GM12878 (cell line): ENCODE measurements at regions not wholly inside any gene's neighbourhood (a gene's known extent, or its start where the extent isn't known, plus 50 kb on each side); places are given as distances from the start of the nearest gene placed in this dataset.

Source experiments
- ATAC-seq: fragments of 200-7000 bp; cut with Tn5 transposase; 3 replicates; pipeline ENCODE4 v1.9.1; 2020; ENCODE audit warnings: mild to moderate bottlenecking, moderate library complexity
- BruUV-seq: library from RNA; stranded (reverse); fragments of 400-500 nt; replicated peaks from 2 replicates; lab custom pipeline; 2021; lab: Mats Ljungman, UMichigan
- CTCF ChIA-PET: fragments of 300-600 bp; sonication (Branson Sonifier 250); formaldehyde crosslinking; extraction: SDS; loops from one replicate; lab custom pipeline; 2021; ENCODE audit warnings: inconsistent platforms; lab: Yijun Ruan, JAX
- POLR2A ChIA-PET: fragments of 350-600 bp; formaldehyde crosslinking; extraction: SDS; loops from one replicate; lab custom pipeline; 2021; ENCODE audit warnings: inconsistent platforms; lab: Charles Lee
- RAD21 ChIA-PET: fragments of 300-600 bp; sonication (Branson Sonifier 250); formaldehyde crosslinking; loops from one replicate; lab custom pipeline; 2023; ENCODE audit warnings: antibody characterized with exemption; ENCODE audit not compliant: unreplicated experiment; lab: Charles Lee
- SMC1A ChIA-PET: fragments of 300-600 bp; sonication (Branson Sonifier 250); formaldehyde crosslinking; loops from one replicate; lab custom pipeline; 2023; ENCODE audit not compliant: unreplicated experiment, uncharacterized antibody; lab: Charles Lee
- DNase-seq: peaks from one replicate; pipeline ENCODE4 v3.0.0-alpha.2; 2011; ENCODE audit warnings: low read depth, low spot score
- FAIRE-seq: peaks from 3 replicates; lab custom pipeline; 2011; peaks lifted over from hg19 to GRCh38; lab: Jason Lieb, UNC
- H2AFZ ChIP-seq: 2 replicates; pipeline ENCODE4 v1.6.0; 2011; ENCODE audit warnings: low read depth, low read length, control low read depth; ENCODE audit not compliant: control insufficient read depth
- H3K27ac ChIP-seq: 2 replicates; pipeline ENCODE4 v1.5.1; 2011; ENCODE audit warnings: control low read depth; ENCODE audit not compliant: control insufficient read depth, insufficient read depth
- H3K27me3 ChIP-seq, 2 experiments: replicated peaks in 1 of 2; 2 replicates each; pipeline versions ENCODE4 v1.6.0 to v1.6.1; 2011; ENCODE audit warnings: low read length in 1 of 2; ENCODE audit not compliant: control insufficient read depth in 2 of 2, insufficient read depth in 2 of 2
- H3K36me3 ChIP-seq, 2 experiments: 2 replicates each; pipeline ENCODE4 v1.5.1; 2011; ENCODE audit warnings: low read length in 1 of 2; ENCODE audit not compliant: control insufficient read depth in 2 of 2, insufficient read depth in 2 of 2
- H3K4me1 ChIP-seq: 2 replicates; pipeline ENCODE4 v1.6.1; 2011; ENCODE audit warnings: mild to moderate bottlenecking, low read length, moderate library complexity, mixed read lengths; ENCODE audit not compliant: control insufficient read depth, insufficient read depth
- H3K4me2 ChIP-seq: 2 replicates; pipeline ENCODE4 v1.6.0; 2011; ENCODE audit warnings: control low read depth; ENCODE audit not compliant: control insufficient read depth, insufficient read depth
- H3K4me3 ChIP-seq: fragments of 200-600 bp; sonication (generic); 2 replicates; pipeline ENCODE4 v1.5.1; 2016
- H3K79me2 ChIP-seq: 2 replicates; pipeline ENCODE4 v1.6.0; 2011; ENCODE audit warnings: low read length; ENCODE audit not compliant: control insufficient read depth, insufficient read depth
- H3K9ac ChIP-seq: 2 replicates; pipeline ENCODE4 v1.8.0; 2011; ENCODE audit warnings: low read length, control low read depth, mixed read lengths; ENCODE audit not compliant: control insufficient read depth, insufficient read depth
- H3K9me3 ChIP-seq: replicated peaks from 3 replicates; pipeline ENCODE4 v1.5.1; 2011; ENCODE audit warnings: mild to moderate bottlenecking, low read length; ENCODE audit not compliant: control insufficient read depth, insufficient read depth
- H4K20me1 ChIP-seq: 2 replicates; pipeline ENCODE4 v1.6.0; 2011; ENCODE audit not compliant: control insufficient read depth, insufficient read depth
- CHD2 ChIP-seq: IDR thresholded peaks from 2 replicates; pipeline ENCODE4 v1.6.1; 2011; ENCODE audit warnings: low read depth, low read length, improper control_type of control experiment, borderline replicate concordance
- CHD4 ChIP-seq: fragments of 200-600 bp; sonication (generic); IDR thresholded peaks from 2 replicates; pipeline ENCODE4 v1.6.1; 2016; ENCODE audit warnings: mild to moderate bottlenecking
- HDAC2 ChIP-seq: fragments of 200-600 bp; sonication (generic); IDR thresholded peaks from 2 replicates; pipeline ENCODE4 v1.6.1; 2017
- IKZF2 ChIP-seq, 2 experiments: fragments of 450-650 bp; IDR thresholded peaks; 2 replicates each; pipeline ENCODE4 v1.6.1; 2017; ENCODE audit warnings: mild to moderate bottlenecking in 2 of 2, moderate library complexity in 2 of 2
- NFXL1 ChIP-seq: fragments of 450-650 bp; IDR thresholded peaks from 2 replicates; pipeline ENCODE4 v1.6.1; 2017; ENCODE audit warnings: antibody characterized with exemption, mild to moderate bottlenecking, borderline replicate concordance
- NRF1 ChIP-seq: conservative IDR thresholded peaks from 2 replicates; pipeline ENCODE4 v1.6.1; 2011; ENCODE audit warnings: mild to moderate bottlenecking, low read depth, low read length, improper control_type of control experiment
- SRF ChIP-seq, 2 experiments: IDR thresholded peaks; 2 replicates each; pipeline ENCODE4 v1.6.1; 2011; ENCODE audit warnings: low read depth in 2 of 2, low read length in 2 of 2, mild to moderate bottlenecking in 1 of 2, moderate library complexity in 1 of 2
- SUZ12 ChIP-seq: fragments of 200-600 bp; sonication (generic); IDR thresholded peaks from one replicate; pipeline ENCODE4 v1.6.1; 2018; ENCODE audit warnings: antibody characterized with exemption, mild to moderate bottlenecking; ENCODE audit not compliant: unreplicated experiment
- TCF3 ChIP-seq: IDR thresholded peaks from 2 replicates; pipeline ENCODE4 v1.6.1; 2012; ENCODE audit warnings: low read depth, mild to moderate bottlenecking, low read length, borderline replicate concordance; ENCODE audit not compliant: insufficient read depth
- TCF7 ChIP-seq: IDR thresholded peaks from 2 replicates; pipeline ENCODE4 v1.6.1; 2014; ENCODE audit warnings: antibody characterized with exemption, borderline replicate concordance
- YBX1 ChIP-seq: fragments of 450-650 bp; IDR thresholded peaks from 2 replicates; pipeline ENCODE4 v1.6.1; 2016; ENCODE audit warnings: antibody characterized with exemption
- YY1 ChIP-seq: IDR thresholded peaks from 2 replicates; pipeline ENCODE4 v1.6.1; 2011; ENCODE audit warnings: low read depth, mild to moderate bottlenecking, low read length
- ZNF384 ChIP-seq: IDR thresholded peaks from 2 replicates; pipeline ENCODE4 v1.6.1; 2012; ENCODE audit warnings: low read depth, mild to moderate bottlenecking, low read length, improper control_type of control experiment, borderline replicate concordance
- WGBS: methylation state at CpG from one replicate; pipeline ENCODE4 v1.1.6; 2016; ENCODE audit warnings: low lambda C conversion rate; ENCODE audit not compliant: insufficient replicate concordance, insufficient coverage; ENCODE audit errors: missing lambda C conversion rate; 5-methylcytosine and 5-hydroxymethylcytosine counted together
- in situ Hi-C: fragments of 300-500 bp; cut with MboI; formaldehyde crosslinking; loops from 9 replicates; pipeline ENCODE4 v1.14.3; 2018; ENCODE audit warnings: mixed read lengths
- intact Hi-C: fragments of 100-400 bp; cut with micrococcal nuclease; formaldehyde crosslinking; loops from one replicate; pipeline ENCODE4 v1.14.2; 2022; ENCODE audit not compliant: unreplicated experiment
- TF ChIP-seq, protein P1 (sequence below): fragments of 450-650 bp; conservative IDR thresholded peaks from 2 replicates; pipeline ENCODE4 v1.6.1; 2017; ENCODE audit warnings: mild to moderate bottlenecking, moderate library complexity
- TF ChIP-seq, protein P2 (sequence below): fragments of 450-650 bp; IDR thresholded peaks from 2 replicates; pipeline ENCODE4 v1.6.1; 2017; ENCODE audit warnings: mild to moderate bottlenecking, low read depth, inconsistent platforms; ENCODE audit not compliant: poor library complexity, severe bottlenecking

DNA sequence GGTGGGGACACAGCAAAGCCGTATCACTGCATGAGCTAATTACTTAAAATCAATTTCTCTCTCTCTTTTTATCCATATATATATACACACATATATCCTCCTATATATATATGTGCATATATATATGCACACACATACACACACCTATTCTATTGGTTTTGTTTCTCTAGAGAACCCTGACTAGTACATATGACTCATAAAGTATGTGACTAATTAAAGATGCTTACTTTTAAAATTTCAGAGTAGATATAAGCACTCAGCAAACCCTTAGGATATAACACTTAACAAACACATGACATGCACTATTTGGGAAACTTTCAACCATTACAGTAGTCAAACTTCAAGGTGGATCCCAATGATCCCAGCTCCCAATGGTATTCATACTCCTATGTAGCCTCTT is 732.6 kb downstream of the ROBO2 start (continued):
- TF ChIP-seq TCF3 = no peak
- TF ChIP-seq CHD2 = no peak
- no peak for TF ChIP-seq YBX1
- no peak for TF ChIP-seq NFXL1
- no peak for TF ChIP-seq HDAC2
- TF ChIP-seq TCF7 = no peak
- no peak for TF ChIP-seq NRF1
- TF ChIP-seq ZNF384 = no peak
- no peak for TF ChIP-seq SRF (IDR thresholded peaks at IDR 0.05; ENCODE audit: low read depth in 2 of 2, low read length in 2 of 2)
- no peak for TF ChIP-seq IKZF2 (IDR thresholded peaks at IDR 0.05)

DNA sequence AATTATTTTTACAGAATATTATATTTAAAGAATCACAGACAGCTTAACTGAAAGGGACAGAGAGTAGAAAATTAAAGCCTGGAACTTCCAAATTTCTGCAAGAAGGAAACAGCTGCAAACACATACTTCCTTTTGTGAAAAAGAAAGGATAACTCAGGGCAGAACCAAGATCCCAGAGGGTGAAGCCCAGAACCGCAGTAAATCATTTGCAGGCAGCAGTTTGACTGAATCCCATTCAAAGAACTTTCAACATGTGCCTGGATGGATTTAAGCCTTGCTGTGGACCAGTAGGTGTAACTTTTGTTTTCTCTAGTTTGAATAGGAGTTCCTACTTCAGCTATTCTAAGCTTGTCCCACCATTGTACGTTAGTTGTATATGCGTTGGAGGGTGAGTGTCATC is 733.2 kb downstream of the ROBO2 start:
- Histone ChIP-seq H3K4me2 (no peak overlapping the region), H3K9ac (no peak overlapping the region), H3K36me3 (no peaks in the 10 kb centered on the region), H4K20me1 (no peaks in the 10 kb centered on the region), H3K79me2 (no peaks in the 10 kb centered on the region), H2AFZ (no peak overlapping the region), H3K4me1 (no peaks in the 10 kb centered on the region), H3K27me3 (no peaks in the 10 kb centered on the region), H3K9me3 (no peaks in the 10 kb centered on the region), H3K4me3 (no peak overlapping the region), H3K27ac (no peak overlapping the region)
- in situ Hi-C loops = no loop called here
- no peak for FAIRE-seq
- intact Hi-C loops = no loop called here
- no TSS peak for BruUV-seq
- no peak for ATAC-seq
- SMC1A ChIA-PET = no interaction called here
- WGBS = 0% methylated on average over 3 of the region's 3 CpGs
- DNase-seq = no peak
- POLR2A ChIA-PET = no interaction called here
- RAD21 ChIA-PET = no interaction called here
- CTCF ChIA-PET = no interaction called here
- no peak for TF ChIP-seq SUZ12
- TF ChIP-seq CHD4 = no peak
- TF ChIP-seq, protein P1, sequence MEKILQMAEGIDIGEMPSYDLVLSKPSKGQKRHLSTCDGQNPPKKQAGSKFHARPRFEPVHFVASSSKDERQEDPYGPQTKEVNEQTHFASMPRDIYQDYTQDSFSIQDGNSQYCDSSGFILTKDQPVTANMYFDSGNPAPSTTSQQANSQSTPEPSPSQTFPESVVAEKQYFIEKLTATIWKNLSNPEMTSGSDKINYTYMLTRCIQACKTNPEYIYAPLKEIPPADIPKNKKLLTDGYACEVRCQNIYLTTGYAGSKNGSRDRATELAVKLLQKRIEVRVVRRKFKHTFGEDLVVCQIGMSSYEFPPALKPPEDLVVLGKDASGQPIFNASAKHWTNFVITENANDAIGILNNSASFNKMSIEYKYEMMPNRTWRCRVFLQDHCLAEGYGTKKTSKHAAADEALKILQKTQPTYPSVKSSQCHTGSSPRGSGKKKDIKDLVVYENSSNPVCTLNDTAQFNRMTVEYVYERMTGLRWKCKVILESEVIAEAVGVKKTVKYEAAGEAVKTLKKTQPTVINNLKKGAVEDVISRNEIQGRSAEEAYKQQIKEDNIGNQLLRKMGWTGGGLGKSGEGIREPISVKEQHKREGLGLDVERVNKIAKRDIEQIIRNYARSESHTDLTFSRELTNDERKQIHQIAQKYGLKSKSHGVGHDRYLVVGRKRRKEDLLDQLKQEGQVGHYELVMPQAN = no peak
- TF ChIP-seq NRF1 = no peak
- TF ChIP-seq, protein P2, sequence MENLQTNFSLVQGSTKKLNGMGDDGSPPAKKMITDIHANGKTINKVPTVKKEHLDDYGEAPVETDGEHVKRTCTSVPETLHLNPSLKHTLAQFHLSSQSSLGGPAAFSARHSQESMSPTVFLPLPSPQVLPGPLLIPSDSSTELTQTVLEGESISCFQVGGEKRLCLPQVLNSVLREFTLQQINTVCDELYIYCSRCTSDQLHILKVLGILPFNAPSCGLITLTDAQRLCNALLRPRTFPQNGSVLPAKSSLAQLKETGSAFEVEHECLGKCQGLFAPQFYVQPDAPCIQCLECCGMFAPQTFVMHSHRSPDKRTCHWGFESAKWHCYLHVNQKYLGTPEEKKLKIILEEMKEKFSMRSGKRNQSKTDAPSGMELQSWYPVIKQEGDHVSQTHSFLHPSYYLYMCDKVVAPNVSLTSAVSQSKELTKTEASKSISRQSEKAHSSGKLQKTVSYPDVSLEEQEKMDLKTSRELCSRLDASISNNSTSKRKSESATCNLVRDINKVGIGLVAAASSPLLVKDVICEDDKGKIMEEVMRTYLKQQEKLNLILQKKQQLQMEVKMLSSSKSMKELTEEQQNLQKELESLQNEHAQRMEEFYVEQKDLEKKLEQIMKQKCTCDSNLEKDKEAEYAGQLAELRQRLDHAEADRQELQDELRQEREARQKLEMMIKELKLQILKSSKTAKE = no peak
- no peak for TF ChIP-seq YY1
